ENCODE measurements at regions not wholly inside any gene's neighbourhood (a gene's known extent, or its start where the extent isn't known, plus 50 kb on each side); places are given as distances from the start of the nearest gene placed in this dataset.

DNA sequence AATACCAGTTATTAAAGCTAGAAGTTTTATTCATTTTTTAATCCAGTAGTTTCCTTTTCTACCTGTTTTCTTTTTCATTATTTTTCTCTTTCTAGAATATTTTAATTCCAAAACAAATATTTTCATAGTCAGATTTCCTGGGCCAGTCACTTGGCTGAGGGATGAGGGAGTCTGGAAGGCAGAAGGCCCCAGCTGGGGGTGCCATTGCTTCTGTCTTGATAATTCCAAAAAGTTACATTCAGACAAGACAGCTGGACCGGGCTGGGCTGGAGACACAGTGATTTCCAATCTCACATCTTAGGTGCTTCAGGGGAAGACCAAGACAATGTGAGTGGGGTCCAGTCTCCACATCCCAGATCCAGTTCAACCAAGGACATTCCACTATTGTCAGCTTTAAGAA, 263.5 kb downstream of the TMA16 start:
- Mint-ChIP-seq H3K4me3 (ENCODE audit: low read depth) (no peak overlapping the region), H3K27ac (no peak overlapping the region), H3K4me1 (ENCODE audit: low read depth) (no peaks in the 10 kb centered on the region), H3K36me3 (ENCODE audit: insufficient read depth) (no peaks in the 10 kb centered on the region), H3K27me3 (no peaks in the 10 kb centered on the region), H3K9me3 (ENCODE audit: low read depth) (no peaks in the 10 kb centered on the region)
- no peak for TF ChIP-seq CTCF (IDR thresholded peaks at IDR 0.05; ENCODE audit: unreplicated experiment)
- no peak for DNase-seq (ENCODE audit: low spot score, unreplicated experiment)

GRCh38 chr4:163762741-163763140, 268.3 kb downstream of the TMA16 start:
- Mint-ChIP-seq H3K27me3 (no peaks in the 10 kb centered on the region), H3K4me1 (ENCODE audit: low read depth) (no peaks in the 10 kb centered on the region), H3K27ac (no peak overlapping the region), H3K36me3 (ENCODE audit: insufficient read depth) (no peaks in the 10 kb centered on the region), H3K4me3 (ENCODE audit: low read depth) (no peak overlapping the region), H3K9me3 (ENCODE audit: low read depth) (no peaks in the 10 kb centered on the region)
- DNase-seq (ENCODE audit: low spot score, unreplicated experiment): no peak
- TF ChIP-seq CTCF (IDR thresholded peaks at IDR 0.05; ENCODE audit: unreplicated experiment): no peak

GRCh38 chr4:163764569-163764968, 270.1 kb downstream of the TMA16 start:
- no peaks in the 10 kb centered on the region for H3K9me3 Mint-ChIP-seq (ENCODE audit: low read depth)
- no peaks in the 10 kb centered on the region for H3K4me1 Mint-ChIP-seq (ENCODE audit: low read depth)
- no peak overlapping the region for H3K27ac Mint-ChIP-seq
- no peaks in the 10 kb centered on the region for H3K27me3 Mint-ChIP-seq
- TF ChIP-seq CTCF (IDR thresholded peaks at IDR 0.05; ENCODE audit: unreplicated experiment): no peak
- H3K36me3 Mint-ChIP-seq (ENCODE audit: insufficient read depth): no peaks in the 10 kb centered on the region
- no peak overlapping the region for H3K4me3 Mint-ChIP-seq (ENCODE audit: low read depth)
- no peak for DNase-seq (ENCODE audit: low spot score, unreplicated experiment)

- Mint-ChIP-seq H3K27me3 (no peaks in the 10 kb centered on the region), H3K4me1 (ENCODE audit: low read depth) (no peaks in the 10 kb centered on the region), H3K27ac (no peak overlapping the region), H3K36me3 (ENCODE audit: insufficient read depth) (no peaks in the 10 kb centered on the region), H3K4me3 (ENCODE audit: low read depth) (no peak overlapping the region), H3K9me3 (ENCODE audit: low read depth) (no peaks in the 10 kb centered on the region)
- no peak for DNase-seq (ENCODE audit: low spot score, unreplicated experiment)
- TF ChIP-seq CTCF (IDR thresholded peaks at IDR 0.05; ENCODE audit: unreplicated experiment): no peak
Measured at GRCh38 chr4:163768014-163768413, 273.5 kb downstream of the TMA16 start.

GRCh38 chr4:163772238-163772637, 277.7 kb downstream of the TMA16 start:
- no peak for DNase-seq (ENCODE audit: low spot score, unreplicated experiment)
- Mint-ChIP-seq H3K4me1 (ENCODE audit: low read depth) (peaks cover 1% of the 10 kb centered on the region), H3K36me3 (ENCODE audit: insufficient read depth) (no peaks in the 10 kb centered on the region), H3K27ac (no peak overlapping the region), H3K9me3 (ENCODE audit: low read depth) (no peaks in the 10 kb centered on the region), H3K4me3 (ENCODE audit: low read depth) (no peak overlapping the region), H3K27me3 (no peaks in the 10 kb centered on the region)
- no peak for TF ChIP-seq CTCF (IDR thresholded peaks at IDR 0.05; ENCODE audit: unreplicated experiment)
